IMR-90 (cell line): ENCODE measurements at regions not wholly inside any gene's neighbourhood (a gene's known extent, or its start where the extent isn't known, plus 50 kb on each side); places are given as distances from the start of the nearest gene placed in this dataset.

ENCODE experiments used
- BHLHE40 ChIP-seq: fragments of 150-350 bp; IDR thresholded peaks from 2 replicates; pipeline ENCODE4 v1.6.1; 2016; ENCODE audit warnings: mild to moderate bottlenecking, low read depth, low read length
- CEBPB ChIP-seq: IDR thresholded peaks from 2 replicates; pipeline ENCODE4 v1.6.1; 2012; ENCODE audit warnings: low read depth, low read length, improper control_type of control experiment
- CHD1 ChIP-seq: IDR thresholded peaks from 2 replicates; pipeline ENCODE4 v1.6.1; 2012; ENCODE audit warnings: low read depth, low read length, improper control_type of control experiment
- ELK1 ChIP-seq: fragments of 150-350 bp; IDR thresholded peaks from 2 replicates; pipeline ENCODE4 v1.6.1; 2016; ENCODE audit warnings: low read depth, mild to moderate bottlenecking, low read length, moderate library complexity, borderline replicate concordance
- MAFK ChIP-seq: IDR thresholded peaks from 2 replicates; pipeline ENCODE4 v1.6.1; 2012; ENCODE audit warnings: low read depth, low read length, improper control_type of control experiment
- MAZ ChIP-seq: IDR thresholded peaks from 2 replicates; pipeline ENCODE4 v1.6.1; 2012; ENCODE audit warnings: low read depth, mild to moderate bottlenecking, low read length, improper control_type of control experiment, moderate library complexity, borderline replicate concordance
- MXI1 ChIP-seq: IDR thresholded peaks from 2 replicates; pipeline ENCODE4 v1.6.1; 2012; ENCODE audit warnings: low read depth, mild to moderate bottlenecking, low read length, moderate library complexity, borderline replicate concordance
- POLR2A ChIP-seq: IDR thresholded peaks from 2 replicates; pipeline ENCODE4 v1.6.1; 2012; ENCODE audit warnings: mild to moderate bottlenecking, low read depth, low read length
- RAD21 ChIP-seq: IDR thresholded peaks from 2 replicates; pipeline ENCODE4 v1.6.1; 2012; ENCODE audit warnings: low read length, improper control_type of control experiment
- RFX5 ChIP-seq: IDR thresholded peaks from 2 replicates; pipeline ENCODE4 v1.8.0; 2012; ENCODE audit warnings: low read depth, mild to moderate bottlenecking, low read length, moderate library complexity
- SMC3 ChIP-seq: fragments of 150-350 bp; IDR thresholded peaks from 2 replicates; pipeline ENCODE4 v1.6.1; 2016; ENCODE audit warnings: low read depth, mild to moderate bottlenecking, antibody characterized with exemption, low read length, moderate library complexity
- USF2 ChIP-seq: fragments of 150-350 bp; IDR thresholded peaks from 2 replicates; pipeline ENCODE4 v1.6.1; 2017; ENCODE audit warnings: mild to moderate bottlenecking, antibody characterized with exemption, low read length, low read depth
- TF ChIP-seq, protein P1 (sequence below): conservative IDR thresholded peaks from 2 replicates; pipeline ENCODE4 v1.5.1; 2012; ENCODE audit warnings: mild to moderate bottlenecking, low read depth, low read length, improper control_type of control experiment

GRCh38 chr6:68194846-68195478 is 440.1 kb upstream of the ADGRB3 start:
- TF ChIP-seq, protein P1, sequence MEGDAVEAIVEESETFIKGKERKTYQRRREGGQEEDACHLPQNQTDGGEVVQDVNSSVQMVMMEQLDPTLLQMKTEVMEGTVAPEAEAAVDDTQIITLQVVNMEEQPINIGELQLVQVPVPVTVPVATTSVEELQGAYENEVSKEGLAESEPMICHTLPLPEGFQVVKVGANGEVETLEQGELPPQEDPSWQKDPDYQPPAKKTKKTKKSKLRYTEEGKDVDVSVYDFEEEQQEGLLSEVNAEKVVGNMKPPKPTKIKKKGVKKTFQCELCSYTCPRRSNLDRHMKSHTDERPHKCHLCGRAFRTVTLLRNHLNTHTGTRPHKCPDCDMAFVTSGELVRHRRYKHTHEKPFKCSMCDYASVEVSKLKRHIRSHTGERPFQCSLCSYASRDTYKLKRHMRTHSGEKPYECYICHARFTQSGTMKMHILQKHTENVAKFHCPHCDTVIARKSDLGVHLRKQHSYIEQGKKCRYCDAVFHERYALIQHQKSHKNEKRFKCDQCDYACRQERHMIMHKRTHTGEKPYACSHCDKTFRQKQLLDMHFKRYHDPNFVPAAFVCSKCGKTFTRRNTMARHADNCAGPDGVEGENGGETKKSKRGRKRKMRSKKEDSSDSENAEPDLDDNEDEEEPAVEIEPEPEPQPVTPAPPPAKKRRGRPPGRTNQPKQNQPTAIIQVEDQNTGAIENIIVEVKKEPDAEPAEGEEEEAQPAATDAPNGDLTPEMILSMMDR = no peak
- no peak for TF ChIP-seq MAZ
- no peak for TF ChIP-seq BHLHE40
- no peak for TF ChIP-seq CHD1
- no peak for TF ChIP-seq POLR2A
- TF ChIP-seq USF2 = no peak
- no peak for TF ChIP-seq ELK1
- no peak for TF ChIP-seq RAD21
- no peak for TF ChIP-seq SMC3
- TF ChIP-seq CEBPB = no peak
- TF ChIP-seq MAFK = no peak
- TF ChIP-seq MXI1 = no peak
- no peak for TF ChIP-seq RFX5
